HTR-8/SVneo (cell line): ENCODE measurements at regions not wholly inside any gene's neighbourhood (a gene's known extent, or its start where the extent isn't known, plus 50 kb on each side); places are given as distances from the start of the nearest gene placed in this dataset.

Experiments
- DNase-seq: peaks from one replicate; pipeline ENCODE4 v3.0.0; 2011; ENCODE audit warnings: low spot score, mixed read lengths; ENCODE audit not compliant: insufficient read length
- FAIRE-seq: peaks from 2 replicates; lab custom pipeline; 2011; peaks lifted over from hg19 to GRCh38; lab: Jason Lieb, UNC

- no peak for DNase-seq
- no peak for FAIRE-seq
These were observed 1074.8 kb upstream of the CDH2 start for GRCh38 chr18:29251681-29252080.

- FAIRE-seq (no peak), DNase-seq (no peak)
These were observed 1073.9 kb upstream of the CDH2 start for GRCh38 chr18:29250843-29251242.

- FAIRE-seq, result no peak
- DNase-seq, result no peak
These were observed 1073.3 kb upstream of the CDH2 start for GRCh38 chr18:29250259-29250658.

GRCh38 chr18:29248805-29249204 is 1071.9 kb upstream of the CDH2 start:
- no peak for DNase-seq
- no peak for FAIRE-seq

- no peak for FAIRE-seq
These were observed 1064.3 kb upstream of the CDH2 start for GRCh38 chr18:29241199-29241598.

GRCh38 chr18:29234751-29235150 is 1057.8 kb upstream of the CDH2 start:
- FAIRE-seq (no peak), DNase-seq (no peak)

More at GRCh38 chr18:29241199-29241598, 1064.3 kb upstream of the CDH2 start:
- no peak for DNase-seq

GRCh38 chr18:29226213-29226612 is 1049.3 kb upstream of the CDH2 start:
- no peak for DNase-seq

GRCh38 chr18:29225351-29225750 is 1048.4 kb upstream of the CDH2 start:
- FAIRE-seq (no peak), DNase-seq (no peak)

More at GRCh38 chr18:29226213-29226612, 1049.3 kb upstream of the CDH2 start:
- no peak for FAIRE-seq

- DNase-seq (no peak), FAIRE-seq (no peak)
These were observed 1041.2 kb upstream of the CDH2 start for GRCh38 chr18:29218091-29218490.

- FAIRE-seq, result no peak
- DNase-seq, result no peak
These were observed 1040.4 kb upstream of the CDH2 start for GRCh38 chr18:29217124-29217915.

- DNase-seq (no peak), FAIRE-seq (no peak)
These were observed 1021.9 kb upstream of the CDH2 start for GRCh38 chr18:29198834-29199233.

- no peak for FAIRE-seq
These were observed 1019.4 kb upstream of the CDH2 start for GRCh38 chr18:29196307-29196706.

GRCh38 chr18:29191263-29191662 is 1014.3 kb upstream of the CDH2 start:
- DNase-seq, result no peak
- FAIRE-seq, result no peak

More at GRCh38 chr18:29196307-29196706, 1019.4 kb upstream of the CDH2 start:
- DNase-seq, result no peak

- FAIRE-seq (no peak), DNase-seq (no peak)
These were observed 1011.8 kb upstream of the CDH2 start for GRCh38 chr18:29188760-29189159.

- no peak for FAIRE-seq
- DNase-seq, result no peak
These were observed 1008.9 kb upstream of the CDH2 start for GRCh38 chr18:29185801-29186200.

- FAIRE-seq, result no peak
These were observed 1007.7 kb upstream of the CDH2 start for GRCh38 chr18:29184654-29185053.

GRCh38 chr18:29181151-29181901 is 1004.4 kb upstream of the CDH2 start:
- DNase-seq (peak; percentile 2), FAIRE-seq (no peak)

More at GRCh38 chr18:29184654-29185053, 1007.7 kb upstream of the CDH2 start:
- no peak for DNase-seq

GRCh38 chr18:29176681-29177080 is 999.8 kb upstream of the CDH2 start:
- DNase-seq (no peak), FAIRE-seq (no peak)

GRCh38 chr18:29174891-29175290 is 998.0 kb upstream of the CDH2 start:
- no peak for DNase-seq
- no peak for FAIRE-seq

GRCh38 chr18:29172756-29173067 is 995.8 kb upstream of the CDH2 start:
- DNase-seq, result no peak
- no peak for FAIRE-seq

GRCh38 chr18:29171892-29172755 is 995.2 kb upstream of the CDH2 start:
- no peak for DNase-seq
- FAIRE-seq, result no peak
